Lower lobe of right lung (tissue), 2 donors: ENCODE measurements at regions not wholly inside any gene's neighbourhood (a gene's known extent, or its start where the extent isn't known, plus 50 kb on each side); places are given as distances from the start of the nearest gene placed in this dataset.

Source experiments
- ATAC-seq, 2 donors: fragments of 200-7000 bp; cut with Tn5 transposase; one replicate each; pipeline ENCODE4 v1.9.1; 2020 to 2022; ENCODE audit warnings: mild to moderate bottlenecking in 2 of 2, moderate library complexity in 2 of 2
- DNase-seq: peaks from one replicate; pipeline ENCODE4 v3.0.0-alpha.2; 2020
- H3K27ac ChIP-seq: fragments of 200-600 bp; one replicate; pipeline ENCODE4 v1.8.0; 2022
- H3K27me3 ChIP-seq: fragments of 200-600 bp; one replicate; pipeline ENCODE4 v1.8.0; 2022; ENCODE audit warnings: low read depth
- H3K36me3 ChIP-seq: fragments of 200-600 bp; one replicate; pipeline ENCODE4 v1.8.0; 2022; ENCODE audit warnings: mild to moderate bottlenecking
- H3K4me1 ChIP-seq: fragments of 200-600 bp; one replicate; pipeline ENCODE4 v1.8.0; 2022
- H3K4me3 ChIP-seq: fragments of 200-600 bp; one replicate; pipeline ENCODE4 v1.8.0; 2022; ENCODE audit warnings: mild to moderate bottlenecking
- H3K9me3 ChIP-seq: fragments of 200-600 bp; one replicate; pipeline ENCODE4 v1.8.0; 2022
- CTCF ChIP-seq: fragments of 200-600 bp; IDR thresholded peaks from one replicate; pipeline ENCODE4 v1.8.0; 2022; ENCODE audit warnings: antibody characterized with exemption, mild to moderate bottlenecking
- intact Hi-C: fragments of 100-400 bp; cut with DNase I; formaldehyde crosslinking; loops from one replicate; pipeline ENCODE4 v1.11.0; 2022
- donor health status: DM: no; HTN: yes; CAD: no; lungs with severe emphysema.

- TF ChIP-seq CTCF: no peak
- ATAC-seq: peak; percentile 57 to 65
- peaks cover 13% of the 10 kb centered on the region for H3K4me1 ChIP-seq
- no peak overlapping the region for H3K4me3 ChIP-seq
- H3K27ac ChIP-seq: peak overlapping the region; percentile 18
- H3K9me3 ChIP-seq: no peaks in the 10 kb centered on the region
- no peaks in the 10 kb centered on the region for H3K36me3 ChIP-seq
- H3K27me3 ChIP-seq: no peaks in the 10 kb centered on the region
- intact Hi-C loops: no loop called here
- no peak for DNase-seq
These were observed 426.7 kb upstream of the RUNX1 start for GRCh38 chr21:35475762-35476161.

GRCh38 chr21:35475009-35475408 lies 425.9 kb upstream of the RUNX1 start:
- Histone ChIP-seq H3K9me3 (no peaks in the 10 kb centered on the region), H3K36me3 (no peaks in the 10 kb centered on the region), H3K27me3 (no peaks in the 10 kb centered on the region), H3K4me3 (no peak overlapping the region), H3K4me1 (peaks cover 13% of the 10 kb centered on the region), H3K27ac (no peak overlapping the region)
- intact Hi-C loops: no loop called here
- no peak for DNase-seq
- TF ChIP-seq CTCF: no peak
- ATAC-seq: peak; percentile 63 to 69

GRCh38 chr21:35473496-35473895 lies 424.4 kb upstream of the RUNX1 start:
- no peaks in the 10 kb centered on the region for H3K27me3 ChIP-seq
- H3K27ac ChIP-seq: no peak overlapping the region
- peaks cover 13% of the 10 kb centered on the region for H3K4me1 ChIP-seq
- H3K9me3 ChIP-seq: no peaks in the 10 kb centered on the region
- intact Hi-C loops: no loop called here
- ATAC-seq (no peak), DNase-seq (no peak)
- no peak for TF ChIP-seq CTCF
- H3K4me3 ChIP-seq: no peak overlapping the region
- H3K36me3 ChIP-seq: no peaks in the 10 kb centered on the region

- Histone ChIP-seq H3K27me3 (no peaks in the 10 kb centered on the region), H3K36me3 (no peaks in the 10 kb centered on the region), H3K4me1 (peaks cover 8% of the 10 kb centered on the region), H3K9me3 (no peaks in the 10 kb centered on the region), H3K4me3 (no peak overlapping the region), H3K27ac (no peak overlapping the region)
- ATAC-seq (peak; percentile 40 to 67), DNase-seq (no peak)
- no peak for TF ChIP-seq CTCF
- intact Hi-C loops: no loop called here
These were observed 421.4 kb upstream of the RUNX1 start for GRCh38 chr21:35470522-35470921.

- Histone ChIP-seq H3K27ac (no peak overlapping the region), H3K4me3 (no peak overlapping the region), H3K27me3 (no peaks in the 10 kb centered on the region), H3K4me1 (no peaks in the 10 kb centered on the region), H3K9me3 (no peaks in the 10 kb centered on the region), H3K36me3 (no peaks in the 10 kb centered on the region)
- ATAC-seq: no peak
- no peak for DNase-seq
- intact Hi-C loops: no loop called here
- TF ChIP-seq CTCF: no peak
These were observed 420.4 kb upstream of the RUNX1 start for GRCh38 chr21:35469498-35469897.

- TF ChIP-seq CTCF: no peak
- Histone ChIP-seq H3K27ac (no peak overlapping the region), H3K27me3 (no peaks in the 10 kb centered on the region), H3K4me1 (no peaks in the 10 kb centered on the region), H3K4me3 (no peak overlapping the region), H3K36me3 (no peaks in the 10 kb centered on the region), H3K9me3 (no peaks in the 10 kb centered on the region)
- intact Hi-C loops: no loop called here
- ATAC-seq (no peak), DNase-seq (no peak)
These were observed 419.9 kb upstream of the RUNX1 start for GRCh38 chr21:35468991-35469390.
